ENCODE measurements at regions not wholly inside any gene's neighbourhood (a gene's known extent, or its start where the extent isn't known, plus 50 kb on each side); places are given as distances from the start of the nearest gene placed in this dataset.
"Not testable (repeated sequence)": the region's sequence is repeated elsewhere in the genome, so short reads cannot be mapped to it uniquely, and the experiment has no call there.

GRCh38 chr4:31022702-31023101 is 302.5 kb downstream of the PCDH7 start:
- DNase-seq: no peak

- no peak for DNase-seq
Observed at GRCh38 chr4:31023109-31023508, 302.9 kb downstream of the PCDH7 start.

GRCh38 chr4:31023742-31024141 is 303.6 kb downstream of the PCDH7 start:
- no peak for DNase-seq

- DNase-seq: not testable (repeated sequence)
Observed at GRCh38 chr4:31024781-31025180, 304.6 kb downstream of the PCDH7 start.

- DNase-seq: no peak
Observed at GRCh38 chr4:31026256-31026655, 306.1 kb downstream of the PCDH7 start.

- DNase-seq: no peak
Observed at GRCh38 chr4:31034550-31034949, 314.4 kb downstream of the PCDH7 start.

- DNase-seq: no peak
Observed at GRCh38 chr4:31035761-31036160, 315.6 kb downstream of the PCDH7 start.

- no peak for DNase-seq
Observed at GRCh38 chr4:31037703-31038102, 317.5 kb downstream of the PCDH7 start.

- no peak for DNase-seq
Observed at GRCh38 chr4:31039382-31039781, 319.2 kb downstream of the PCDH7 start.

- no peak for DNase-seq
Observed at GRCh38 chr4:31040106-31040505, 319.9 kb downstream of the PCDH7 start.

GRCh38 chr4:31041385-31041784 is 321.2 kb downstream of the PCDH7 start:
- DNase-seq: no peak

GRCh38 chr4:31041853-31042252 is 321.7 kb downstream of the PCDH7 start:
- DNase-seq: no peak

- no peak for DNase-seq
Observed at GRCh38 chr4:31043382-31044062, 323.4 kb downstream of the PCDH7 start.

GRCh38 chr4:31045151-31045550 is 325.0 kb downstream of the PCDH7 start:
- no peak for DNase-seq

- DNase-seq: no peak
Observed at GRCh38 chr4:31045724-31046318, 325.7 kb downstream of the PCDH7 start.

- DNase-seq: no peak
Observed at GRCh38 chr4:31051151-31051550, 331.0 kb downstream of the PCDH7 start.

- no peak for DNase-seq
Observed at GRCh38 chr4:31051565-31051964, 331.4 kb downstream of the PCDH7 start.

- DNase-seq: no peak
Observed at GRCh38 chr4:31052519-31052918, 332.4 kb downstream of the PCDH7 start.

GRCh38 chr4:31053451-31053850 is 333.3 kb downstream of the PCDH7 start:
- no peak for DNase-seq

GRCh38 chr4:31054295-31054694 is 334.1 kb downstream of the PCDH7 start:
- no peak for DNase-seq

GRCh38 chr4:31058656-31059055 is 338.5 kb downstream of the PCDH7 start:
- DNase-seq: no peak

GRCh38 chr4:31059753-31060522 is 339.8 kb downstream of the PCDH7 start:
- no peak for DNase-seq

- DNase-seq: no peak
Observed at GRCh38 chr4:31065086-31065485, 344.9 kb downstream of the PCDH7 start.

Measured in CD4-positive, alpha-beta T cell treated with Interleukin-21 for 1 hour (primary cell).